Right atrium auricular region (tissue), 2 donors: ENCODE measurements at regions not wholly inside any gene's neighbourhood (a gene's known extent, or its start where the extent isn't known, plus 50 kb on each side); places are given as distances from the start of the nearest gene placed in this dataset.

Experiments
- DNase-seq: peaks from one replicate; pipeline ENCODE4 v3.0.0-alpha.2; 2019; ENCODE audit warnings: low spot score
- H3K27ac ChIP-seq, 2 donors: fragments of 200-600 bp; sonication (generic); 1 replicate in 1 of 2; 2 replicates in 1 of 2; pipeline ENCODE4 v1.5.1; 2016 to 2019
- H3K27me3 ChIP-seq, 2 donors: fragments of 200-600 bp; sonication (generic); one replicate each; pipeline versions ENCODE4 v1.5.1 to v1.6.0; 2017 to 2019
- H3K36me3 ChIP-seq: fragments of 200-600 bp; sonication (generic); one replicate; pipeline ENCODE4 v1.5.1; 2016
- H3K4me1 ChIP-seq, 2 donors: fragments of 200-600 bp; sonication (generic); one replicate each; pipeline versions ENCODE4 v1.5.1 to v1.6.0; 2017 to 2019
- H3K4me3 ChIP-seq, 2 donors: fragments of 200-600 bp; sonication (generic); 1 replicate in 1 of 2; 2 replicates in 1 of 2; pipeline ENCODE4 v1.5.1; 2017 to 2019; ENCODE audit warnings: mild to moderate bottlenecking in 1 of 2, moderate library complexity in 1 of 2
- H3K9me3 ChIP-seq, 2 donors: fragments of 200-600 bp; sonication (generic); one replicate each; pipeline ENCODE4 v1.5.1; 2019
- CTCF ChIP-seq, 2 donors: fragments of 200-600 bp; sonication (generic); IDR thresholded peaks; one replicate each; pipeline ENCODE4 v1.5.1; 2019; ENCODE audit warnings: antibody characterized with exemption in 2 of 2

GRCh38 chr13:18949970-18950369 is 231.7 kb downstream of the TUBA3C start:
- no peak overlapping the region for H3K27ac ChIP-seq
- no peaks in the 10 kb centered on the region for H3K9me3 ChIP-seq

GRCh38 chr13:18949489-18949761 is 232.2 kb downstream of the TUBA3C start:
- no peak for TF ChIP-seq CTCF (IDR thresholded peaks at IDR 0.05)
- no peaks in the 10 kb centered on the region for H3K9me3 ChIP-seq

More at GRCh38 chr13:18949970-18950369, 231.7 kb downstream of the TUBA3C start:
- H3K4me1 ChIP-seq = no peaks in the 10 kb centered on the region
- no peak overlapping the region for H3K4me3 ChIP-seq
- TF ChIP-seq CTCF (IDR thresholded peaks at IDR 0.05) = no peak
- no peaks in the 10 kb centered on the region for H3K27me3 ChIP-seq
- DNase-seq = no peak
- H3K36me3 ChIP-seq = no peaks in the 10 kb centered on the region

GRCh38 chr13:18948664-18949488 is 232.7 kb downstream of the TUBA3C start:
- Histone ChIP-seq H3K27me3 (no peaks in the 10 kb centered on the region), H3K4me1 (no peaks in the 10 kb centered on the region), H3K4me3 (no peak overlapping the region), H3K36me3 (no peaks in the 10 kb centered on the region), H3K9me3 (no peaks in the 10 kb centered on the region), H3K27ac (no peak overlapping the region)
- no peak for DNase-seq
- no peak for TF ChIP-seq CTCF (IDR thresholded peaks at IDR 0.05)

More at GRCh38 chr13:18949489-18949761, 232.2 kb downstream of the TUBA3C start:
- H3K27ac ChIP-seq = no peak overlapping the region
- H3K36me3 ChIP-seq = no peaks in the 10 kb centered on the region
- H3K4me1 ChIP-seq = no peaks in the 10 kb centered on the region
- H3K27me3 ChIP-seq = no peaks in the 10 kb centered on the region
- no peak overlapping the region for H3K4me3 ChIP-seq
- DNase-seq = no peak

- TF ChIP-seq CTCF (IDR thresholded peaks at IDR 0.05) = no peak
- H3K36me3 ChIP-seq = no peaks in the 10 kb centered on the region
- no peaks in the 10 kb centered on the region for H3K27me3 ChIP-seq
- no peaks in the 10 kb centered on the region for H3K9me3 ChIP-seq
- DNase-seq = no peak
- no peak overlapping the region for H3K4me3 ChIP-seq
- H3K27ac ChIP-seq = no peak overlapping the region
- no peaks in the 10 kb centered on the region for H3K4me1 ChIP-seq
These were observed 233.5 kb downstream of the TUBA3C start for GRCh38 chr13:18948012-18948663.

GRCh38 chr13:18947376-18947977 is 234.1 kb downstream of the TUBA3C start:
- no peak for TF ChIP-seq CTCF (IDR thresholded peaks at IDR 0.05)
- Histone ChIP-seq H3K9me3 (no peaks in the 10 kb centered on the region), H3K4me3 (no peak overlapping the region), H3K4me1 (no peaks in the 10 kb centered on the region), H3K27ac (no peak overlapping the region), H3K36me3 (no peaks in the 10 kb centered on the region), H3K27me3 (no peaks in the 10 kb centered on the region)
- no peak for DNase-seq
